Left colon (tissue), 2 donors: ENCODE measurements at regions not wholly inside any gene's neighbourhood (a gene's known extent, or its start where the extent isn't known, plus 50 kb on each side); places are given as distances from the start of the nearest gene placed in this dataset.

ENCODE experiments used
- ATAC-seq: fragments of 200-7000 bp; cut with Tn5 transposase; one replicate; pipeline ENCODE4 v1.9.1; 2020; ENCODE audit warnings: mild to moderate bottlenecking, moderate library complexity
- DNase-seq, 2 donors: peaks; one replicate each; pipeline ENCODE4 v3.0.0-alpha.2; 2020
- intact Hi-C, 2 donors: fragments of 100-400 bp; cut with DNase I in 1 of 2; cut with micrococcal nuclease in 1 of 2; formaldehyde crosslinking; loops; one replicate each; pipeline versions ENCODE4 v1.11.2 to v1.14.0; 2022; cut with DNase I, micrococcal nuclease
- donor health status: DM: no; HTN: no; CAD: no.
- donor health status: DM: yes; HTN: yes; CAD: no.

DNA sequence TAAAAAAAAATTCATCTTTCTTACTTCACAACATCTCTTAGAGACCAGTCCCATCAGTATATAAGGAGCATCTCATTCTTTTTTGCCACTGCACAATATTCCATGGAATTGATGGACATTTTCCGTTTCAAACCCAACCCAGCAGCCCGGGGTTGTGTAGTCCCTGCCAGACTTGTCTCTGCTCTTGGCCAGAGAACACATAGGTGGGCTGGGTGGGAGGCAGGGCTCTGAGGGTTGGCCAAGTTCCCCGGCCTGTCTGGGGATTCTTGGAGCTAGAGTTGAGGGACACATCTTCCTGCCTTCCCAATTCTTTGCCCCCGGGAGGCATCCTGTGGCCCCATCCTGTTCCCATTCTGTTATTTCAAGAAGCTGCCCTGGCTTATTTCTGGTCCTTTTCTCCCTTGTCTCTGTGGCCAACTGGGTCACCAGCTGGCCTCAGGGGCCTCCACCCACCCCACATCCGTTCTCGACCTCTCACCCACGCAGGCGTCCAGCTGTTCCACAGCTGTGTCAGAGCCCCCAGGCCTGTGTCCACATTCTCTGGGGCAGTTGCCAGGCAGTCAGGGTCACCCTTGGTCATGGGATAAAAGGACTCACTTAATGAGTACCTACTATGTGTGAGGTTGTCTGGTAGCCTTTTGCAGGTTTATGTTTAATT lies 52.0 kb upstream of the CCDC63 start:
- ATAC-seq (no peak), DNase-seq (peak; percentile 33 to 42)
- intact Hi-C loops: no loop called here

GRCh38 chr12:110796952-110797351 lies 49.8 kb upstream of the CCDC63 start:
- intact Hi-C loops: no loop called here
- DNase-seq (no peak), ATAC-seq (no peak)
